Keratinocyte (primary cell): ENCODE measurements at regions not wholly inside any gene's neighbourhood (a gene's known extent, or its start where the extent isn't known, plus 50 kb on each side); places are given as distances from the start of the nearest gene placed in this dataset.

ENCODE experiments used
- EZH2 ChIP-seq: IDR thresholded peaks from one replicate; pipeline ENCODE4 v1.6.1; 2012; ENCODE audit warnings: inconsistent platforms, mild to moderate bottlenecking, low read length, moderate library complexity
- TF ChIP-seq, protein P1 (sequence below), 3 experiments: IDR thresholded peaks in 1 of 3; conservative IDR thresholded peaks in 1 of 3; optimal IDR thresholded peaks in 1 of 3; 2 replicates in 2 of 3; 3 replicates in 1 of 3; pipeline versions ENCODE3 to v1.5.1; 2011; ENCODE audit warnings: low read length in 3 of 3, mild to moderate bottlenecking in 3 of 3, moderate library complexity in 2 of 3, control low read depth in 1 of 3, inconsistent platforms in 1 of 3; ENCODE audit not compliant: insufficient read depth in 2 of 3; ENCODE audit errors: extremely low read depth in 1 of 3

DNA sequence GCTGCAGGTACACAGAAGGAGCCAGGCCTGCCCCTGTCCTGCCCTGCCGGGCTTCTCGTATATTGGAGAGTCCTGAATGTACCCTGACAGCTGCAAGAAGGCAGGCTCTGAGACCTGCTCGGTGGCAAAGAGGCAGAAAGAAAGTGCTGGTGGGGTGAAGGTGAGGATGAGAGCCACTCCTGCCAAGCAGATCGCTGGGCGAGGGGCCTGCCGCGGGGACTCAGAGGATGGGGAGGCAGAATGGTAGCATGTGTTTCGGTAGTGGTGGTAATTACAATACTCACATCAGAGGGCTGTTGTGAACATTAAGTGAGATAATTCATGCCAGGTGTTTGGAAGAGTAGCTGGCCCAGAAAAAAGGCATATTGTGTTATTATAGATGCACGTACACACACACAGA is 56.6 kb upstream of the SLC22A23 start:
- TF ChIP-seq, protein P1, sequence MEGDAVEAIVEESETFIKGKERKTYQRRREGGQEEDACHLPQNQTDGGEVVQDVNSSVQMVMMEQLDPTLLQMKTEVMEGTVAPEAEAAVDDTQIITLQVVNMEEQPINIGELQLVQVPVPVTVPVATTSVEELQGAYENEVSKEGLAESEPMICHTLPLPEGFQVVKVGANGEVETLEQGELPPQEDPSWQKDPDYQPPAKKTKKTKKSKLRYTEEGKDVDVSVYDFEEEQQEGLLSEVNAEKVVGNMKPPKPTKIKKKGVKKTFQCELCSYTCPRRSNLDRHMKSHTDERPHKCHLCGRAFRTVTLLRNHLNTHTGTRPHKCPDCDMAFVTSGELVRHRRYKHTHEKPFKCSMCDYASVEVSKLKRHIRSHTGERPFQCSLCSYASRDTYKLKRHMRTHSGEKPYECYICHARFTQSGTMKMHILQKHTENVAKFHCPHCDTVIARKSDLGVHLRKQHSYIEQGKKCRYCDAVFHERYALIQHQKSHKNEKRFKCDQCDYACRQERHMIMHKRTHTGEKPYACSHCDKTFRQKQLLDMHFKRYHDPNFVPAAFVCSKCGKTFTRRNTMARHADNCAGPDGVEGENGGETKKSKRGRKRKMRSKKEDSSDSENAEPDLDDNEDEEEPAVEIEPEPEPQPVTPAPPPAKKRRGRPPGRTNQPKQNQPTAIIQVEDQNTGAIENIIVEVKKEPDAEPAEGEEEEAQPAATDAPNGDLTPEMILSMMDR (optimal IDR thresholded peaks at IDR 0.05 in 1 of 3, IDR thresholded peaks at IDR 0.05 in 1 of 3, conservative IDR thresholded peaks at IDR 0.05 in 1 of 3; ENCODE audit: extremely low read depth in 1 of 3, insufficient read depth in 2 of 3, low read length in 3 of 3): no peak
- no peak for TF ChIP-seq EZH2
